ENCODE measurements at regions not wholly inside any gene's neighbourhood (a gene's known extent, or its start where the extent isn't known, plus 50 kb on each side); places are given as distances from the start of the nearest gene placed in this dataset.

- Histone ChIP-seq H3K9me3 (no peaks in the 10 kb centered on the region), H3K4me3 (no peak overlapping the region), H3K4me1 (no peaks in the 10 kb centered on the region), H3K27me3 (no peaks in the 10 kb centered on the region), H3K27ac (no peak overlapping the region), H3K36me3 (no peaks in the 10 kb centered on the region)
- TF ChIP-seq CTCF (IDR thresholded peaks at IDR 0.05) (no peak), POLR2AphosphoS5 (IDR thresholded peaks at IDR 0.05) (no peak), POLR2A (IDR thresholded peaks at IDR 0.05) (no peak), EP300 (IDR thresholded peaks at IDR 0.05) (no peak)
- WGBS = 88% methylated on average over 4 of the region's 7 CpGs
- no peak for DNase-seq (ENCODE audit: low spot score in 2 of 2)
Measured at GRCh38 chr14:84303140-84303539, 1226.8 kb upstream of the FLRT2 start.

DNA sequence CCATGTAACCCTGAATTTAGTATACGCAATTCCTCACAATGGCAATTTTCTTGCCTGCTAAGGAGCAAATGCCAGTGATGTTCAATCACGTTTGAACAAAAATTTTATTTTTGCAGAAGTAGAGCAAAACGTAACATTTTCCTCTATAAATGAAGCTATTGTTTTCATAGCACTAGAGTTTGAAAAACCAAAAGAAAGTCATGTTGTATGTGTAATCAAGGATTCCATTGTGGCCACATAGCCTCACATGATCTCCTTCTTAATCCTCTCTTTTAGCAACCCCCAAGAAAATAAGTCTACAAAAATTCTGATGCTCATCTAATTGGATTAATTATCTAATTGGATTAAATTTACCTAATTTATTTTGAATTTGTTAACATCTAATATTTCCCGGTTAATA is 1217.4 kb upstream of the FLRT2 start:
- TF ChIP-seq EP300 (IDR thresholded peaks at IDR 0.05) (no peak), CTCF (IDR thresholded peaks at IDR 0.05) (no peak), POLR2AphosphoS5 (IDR thresholded peaks at IDR 0.05) (no peak), POLR2A (IDR thresholded peaks at IDR 0.05) (no peak)
- WGBS = 82% methylated on average over 4 of the region's 4 CpGs
- no peak overlapping the region for H3K4me3 ChIP-seq

GRCh38 chr14:84323450-84323849 is 1206.5 kb upstream of the FLRT2 start:
- H3K27ac ChIP-seq = no peak overlapping the region
- WGBS = 68% methylated on average over 4 of the region's 4 CpGs
- TF ChIP-seq POLR2AphosphoS5 (IDR thresholded peaks at IDR 0.05) (no peak), POLR2A (IDR thresholded peaks at IDR 0.05) (no peak), EP300 (IDR thresholded peaks at IDR 0.05) (no peak), CTCF (IDR thresholded peaks at IDR 0.05) (no peak)
- no peaks in the 10 kb centered on the region for H3K27me3 ChIP-seq
- no peaks in the 10 kb centered on the region for H3K9me3 ChIP-seq
- H3K4me3 ChIP-seq = no peak overlapping the region
- no peak for DNase-seq (ENCODE audit: low spot score in 2 of 2)
- H3K4me1 ChIP-seq = no peaks in the 10 kb centered on the region
- H3K36me3 ChIP-seq = no peaks in the 10 kb centered on the region

More for the DNA sequence above, 1217.4 kb upstream of the FLRT2 start:
- Histone ChIP-seq H3K4me1 (no peaks in the 10 kb centered on the region), H3K27me3 (no peaks in the 10 kb centered on the region), H3K36me3 (no peaks in the 10 kb centered on the region), H3K9me3 (no peaks in the 10 kb centered on the region), H3K27ac (no peak overlapping the region)
- DNase-seq (ENCODE audit: low spot score in 2 of 2) = no peak

- WGBS = 24% methylated on average over 4 of the region's 4 CpGs
- H3K36me3 ChIP-seq = no peaks in the 10 kb centered on the region
- no peaks in the 10 kb centered on the region for H3K27me3 ChIP-seq
- TF ChIP-seq POLR2A (IDR thresholded peaks at IDR 0.05) (no peak), EP300 (IDR thresholded peaks at IDR 0.05) (no peak), POLR2AphosphoS5 (IDR thresholded peaks at IDR 0.05) (no peak), CTCF (IDR thresholded peaks at IDR 0.05) (no peak)
- no peak overlapping the region for H3K4me3 ChIP-seq
- DNase-seq (ENCODE audit: low spot score in 2 of 2) = no peak
- no peaks in the 10 kb centered on the region for H3K9me3 ChIP-seq
- H3K4me1 ChIP-seq = no peaks in the 10 kb centered on the region
- no peak overlapping the region for H3K27ac ChIP-seq
Measured at GRCh38 chr14:84323978-84324377, 1206.0 kb upstream of the FLRT2 start.

DNA sequence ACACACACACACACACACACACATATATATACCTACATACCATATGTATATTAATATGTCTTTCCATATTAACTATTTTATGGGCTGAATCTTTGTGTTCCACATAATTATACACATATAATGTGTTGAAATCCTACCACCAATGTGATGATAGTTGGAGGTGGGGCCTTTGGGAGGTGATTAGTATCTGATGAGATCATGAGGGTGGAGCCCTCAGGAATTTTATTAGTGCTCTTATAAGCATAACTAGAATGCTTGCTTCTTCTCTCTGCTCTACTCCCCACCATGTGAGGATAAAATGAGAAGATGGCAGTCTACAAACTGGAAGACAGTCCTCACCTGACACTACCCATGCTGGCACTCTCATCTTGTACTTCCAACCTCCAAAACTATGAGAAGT is 1193.5 kb upstream of the FLRT2 start:
- no peak overlapping the region for H3K27ac ChIP-seq
- no peaks in the 10 kb centered on the region for H3K36me3 ChIP-seq
- no peak overlapping the region for H3K4me3 ChIP-seq
- no peaks in the 10 kb centered on the region for H3K9me3 ChIP-seq
- TF ChIP-seq POLR2AphosphoS5 (IDR thresholded peaks at IDR 0.05) (no peak), CTCF (IDR thresholded peaks at IDR 0.05) (no peak), POLR2A (IDR thresholded peaks at IDR 0.05) (no peak), EP300 (IDR thresholded peaks at IDR 0.05) (no peak)
- no peak for DNase-seq (ENCODE audit: low spot score in 2 of 2)
- no peaks in the 10 kb centered on the region for H3K27me3 ChIP-seq
- no peaks in the 10 kb centered on the region for H3K4me1 ChIP-seq
